IMR-90 (cell line): ENCODE measurements at regions not wholly inside any gene's neighbourhood (a gene's known extent, or its start where the extent isn't known, plus 50 kb on each side); places are given as distances from the start of the nearest gene placed in this dataset.

Experiments
- BHLHE40 ChIP-seq: fragments of 150-350 bp; IDR thresholded peaks from 2 replicates; pipeline ENCODE4 v1.6.1; 2016; ENCODE audit warnings: mild to moderate bottlenecking, low read depth, low read length
- CTCF ChIP-seq: conservative IDR thresholded peaks from 2 replicates; pipeline ENCODE4 v1.5.1; 2012; ENCODE audit warnings: mild to moderate bottlenecking, low read depth, low read length, improper control_type of control experiment
- FOS ChIP-seq: fragments of 150-350 bp; IDR thresholded peaks from 2 replicates; pipeline ENCODE4 v1.6.1; 2016; ENCODE audit warnings: low read depth, low read length
- MAFK ChIP-seq: IDR thresholded peaks from 2 replicates; pipeline ENCODE4 v1.6.1; 2012; ENCODE audit warnings: low read depth, low read length, improper control_type of control experiment
- MXI1 ChIP-seq: IDR thresholded peaks from 2 replicates; pipeline ENCODE4 v1.6.1; 2012; ENCODE audit warnings: low read depth, mild to moderate bottlenecking, low read length, moderate library complexity, borderline replicate concordance
- POLR2A ChIP-seq: IDR thresholded peaks from 2 replicates; pipeline ENCODE4 v1.6.1; 2012; ENCODE audit warnings: mild to moderate bottlenecking, low read depth, low read length
- RAD21 ChIP-seq: IDR thresholded peaks from 2 replicates; pipeline ENCODE4 v1.6.1; 2012; ENCODE audit warnings: low read length, improper control_type of control experiment
- RCOR1 ChIP-seq: IDR thresholded peaks from 2 replicates; pipeline ENCODE4 v1.6.1; 2012; ENCODE audit warnings: mild to moderate bottlenecking, low read length, improper control_type of control experiment; ENCODE audit not compliant: insufficient replicate concordance
- RFX5 ChIP-seq: IDR thresholded peaks from 2 replicates; pipeline ENCODE4 v1.8.0; 2012; ENCODE audit warnings: low read depth, mild to moderate bottlenecking, low read length, moderate library complexity
- USF2 ChIP-seq: fragments of 150-350 bp; IDR thresholded peaks from 2 replicates; pipeline ENCODE4 v1.6.1; 2017; ENCODE audit warnings: mild to moderate bottlenecking, antibody characterized with exemption, low read length, low read depth

GRCh38 chr2:226600802-226601201 is 198.8 kb downstream of the IRS1 start:
- TF ChIP-seq MXI1, result no peak
- no peak for TF ChIP-seq CTCF
- no peak for TF ChIP-seq RCOR1
- TF ChIP-seq USF2, result no peak
- TF ChIP-seq POLR2A, result no peak
- no peak for TF ChIP-seq MAFK
- no peak for TF ChIP-seq RFX5
- no peak for TF ChIP-seq FOS
- no peak for TF ChIP-seq RAD21
- TF ChIP-seq BHLHE40, result no peak
